ENCODE measurements at regions not wholly inside any gene's neighbourhood (a gene's known extent, or its start where the extent isn't known, plus 50 kb on each side); places are given as distances from the start of the nearest gene placed in this dataset.

GRCh38 chr3:117346901-117347300 lies 637.3 kb downstream of the TUSC7 start:
- Histone ChIP-seq H3K4me2 (ENCODE audit: insufficient read depth, low read length) (no peak overlapping the region), H3K9me1 (ENCODE audit: control insufficient read depth, insufficient read depth, low read length) (no peaks in the 10 kb centered on the region), H3K36me3 (ENCODE audit: control insufficient read depth, insufficient read depth, low read length) (no peaks in the 10 kb centered on the region), H4K20me1 (replicated peaks; ENCODE audit: control insufficient read depth, insufficient read depth, low read length) (no peaks in the 10 kb centered on the region), H3K27ac (ENCODE audit: extremely low read depth, low read depth, low read length) (no peak overlapping the region), H3K79me2 (ENCODE audit: control insufficient read depth, insufficient read depth, low read length) (no peaks in the 10 kb centered on the region), H3K4me3 (no peak overlapping the region), H3K4me1 (replicated peaks in 1 of 2; ENCODE audit: control insufficient read depth in 2 of 2, insufficient read depth in 2 of 2, low read length in 2 of 2) (no peaks in the 10 kb centered on the region), H3K9ac (ENCODE audit: insufficient read depth in 1 of 2, low read depth in 2 of 2, low read length in 2 of 2) (no peak overlapping the region), H3K9me3 (replicated peaks; ENCODE audit: control insufficient read depth, insufficient read depth, low read depth, low read length) (no peaks in the 10 kb centered on the region), H3K27me3 (ENCODE audit: control insufficient read depth in 2 of 2, insufficient read depth in 2 of 2, low read length in 2 of 2) (no peaks in the 10 kb centered on the region), H2AFZ (ENCODE audit: low read depth, low read length) (no peak overlapping the region)
- 0% methylated on average over 2 of the region's 3 CpGs for WGBS (ENCODE audit: insufficient coverage, low coverage, missing lambda C conversion rate)
- ChIA-PET POLR2A (no interaction called here), CTCF (ENCODE audit: low intra/inter-chr PET ratio) (no interaction called here)
- FAIRE-seq: no peak
- BruUV-seq (replicated peaks): no TSS peak
- intact Hi-C loops (cut with micrococcal nuclease) (no loop called here), in situ Hi-C loops (cut with MboI) (no loop called here)
- no peak for DNase-seq (ENCODE audit: extremely low read depth in 1 of 4, low spot score in 3 of 4)
- no peak for ATAC-seq
- no peak for TF ChIP-seq SRSF3 (IDR thresholded peaks at IDR 0.05; ENCODE audit: insufficient read depth, low read length)
- no peak for TF ChIP-seq CHD7 (IDR thresholded peaks at IDR 0.05; ENCODE audit: low read depth, low read length)
- TF ChIP-seq EHMT2 (IDR thresholded peaks at IDR 0.05): no peak
- TF ChIP-seq TSC22D4 (tag; IDR thresholded peaks at IDR 0.05): no peak
- TF ChIP-seq TRIM24 (IDR thresholded peaks at IDR 0.05): no peak
- no peak for TF ChIP-seq ZNF592 (IDR thresholded peaks at IDR 0.05)
- no peak for TF ChIP-seq ZNF174 (CRISPR knock-in tag; IDR thresholded peaks at IDR 0.05)
- no peak for TF ChIP-seq ZNF217 (CRISPR knock-in tag; IDR thresholded peaks at IDR 0.05)
- TF ChIP-seq L3MBTL2 (IDR thresholded peaks at IDR 0.05): no peak
- TF ChIP-seq TAF9B (IDR thresholded peaks at IDR 0.05; ENCODE audit: partially characterized antibody): no peak

All from K562 (cell line).